ENCODE measurements at regions not wholly inside any gene's neighbourhood (a gene's known extent, or its start where the extent isn't known, plus 50 kb on each side); places are given as distances from the start of the nearest gene placed in this dataset.

DNA sequence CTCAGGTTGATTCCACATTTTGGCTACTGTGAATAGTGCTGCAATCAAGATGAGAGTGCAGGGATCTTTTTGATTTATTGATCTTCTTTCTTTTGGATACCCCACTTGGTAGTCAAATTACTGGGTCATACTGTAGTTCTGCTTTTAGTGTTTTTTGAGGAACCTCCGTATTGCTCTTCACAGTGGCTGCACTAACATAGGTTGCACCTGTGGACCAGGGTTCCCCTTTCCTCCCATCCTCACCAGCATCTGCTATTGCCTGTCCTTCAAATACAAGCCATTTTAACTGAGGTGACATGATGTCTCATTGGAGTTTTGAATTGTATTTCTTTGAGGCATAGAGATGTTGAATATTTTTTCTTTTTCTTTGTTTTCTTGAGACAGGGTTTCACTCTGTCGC lies 152.5 kb upstream of the TMEM132C start:
- TF ChIP-seq, protein P1, sequence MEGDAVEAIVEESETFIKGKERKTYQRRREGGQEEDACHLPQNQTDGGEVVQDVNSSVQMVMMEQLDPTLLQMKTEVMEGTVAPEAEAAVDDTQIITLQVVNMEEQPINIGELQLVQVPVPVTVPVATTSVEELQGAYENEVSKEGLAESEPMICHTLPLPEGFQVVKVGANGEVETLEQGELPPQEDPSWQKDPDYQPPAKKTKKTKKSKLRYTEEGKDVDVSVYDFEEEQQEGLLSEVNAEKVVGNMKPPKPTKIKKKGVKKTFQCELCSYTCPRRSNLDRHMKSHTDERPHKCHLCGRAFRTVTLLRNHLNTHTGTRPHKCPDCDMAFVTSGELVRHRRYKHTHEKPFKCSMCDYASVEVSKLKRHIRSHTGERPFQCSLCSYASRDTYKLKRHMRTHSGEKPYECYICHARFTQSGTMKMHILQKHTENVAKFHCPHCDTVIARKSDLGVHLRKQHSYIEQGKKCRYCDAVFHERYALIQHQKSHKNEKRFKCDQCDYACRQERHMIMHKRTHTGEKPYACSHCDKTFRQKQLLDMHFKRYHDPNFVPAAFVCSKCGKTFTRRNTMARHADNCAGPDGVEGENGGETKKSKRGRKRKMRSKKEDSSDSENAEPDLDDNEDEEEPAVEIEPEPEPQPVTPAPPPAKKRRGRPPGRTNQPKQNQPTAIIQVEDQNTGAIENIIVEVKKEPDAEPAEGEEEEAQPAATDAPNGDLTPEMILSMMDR (IDR thresholded peaks at IDR 0.05 in 4 of 5, conservative IDR thresholded peaks at IDR 0.05 in 1 of 5) = no peak
- no peak for TF ChIP-seq POLR2A (IDR thresholded peaks at IDR 0.05)

All from gastrocnemius medialis (tissue), 4 donors.